GM12891 (cell line): ENCODE measurements at regions not wholly inside any gene's neighbourhood (a gene's known extent, or its start where the extent isn't known, plus 50 kb on each side); places are given as distances from the start of the nearest gene placed in this dataset.

Source experiments
- POLR2A ChIP-seq: IDR thresholded peaks from 2 replicates; pipeline ENCODE4 v1.6.1; 2011; ENCODE audit warnings: low read depth, low read length, control low read depth
- POU2F2 ChIP-seq: IDR thresholded peaks from 2 replicates; pipeline ENCODE4 v1.6.1; 2011; ENCODE audit warnings: low read depth, mild to moderate bottlenecking, control low read depth, low read length, moderate library complexity
- TAF1 ChIP-seq: IDR thresholded peaks from 2 replicates; pipeline ENCODE4 v1.6.1; 2011; ENCODE audit warnings: low read depth, low read length, control low read depth

GRCh38 chr3:68667346-68667745 lies 265.0 kb downstream of the TAFA4 start:
- TF ChIP-seq TAF1, result no peak
- no peak for TF ChIP-seq POLR2A
- TF ChIP-seq POU2F2, result no peak
